NAMALWA (cell line): ENCODE measurements at regions not wholly inside any gene's neighbourhood (a gene's known extent, or its start where the extent isn't known, plus 50 kb on each side); places are given as distances from the start of the nearest gene placed in this dataset.
"Not testable (repeated sequence)": the region's sequence is repeated elsewhere in the genome, so short reads cannot be mapped to it uniquely, and the experiment has no call there.

Experiments used
- DNase-seq: peaks from one replicate; pipeline ENCODE4 v3.0.0-alpha.2; 2015; ENCODE audit warnings: low spot score

- no peak for DNase-seq
Measured at GRCh38 chr7:120023494-120024167, 249.3 kb upstream of the KCND2 start.

- no peak for DNase-seq
Measured at GRCh38 chr7:120028636-120029035, 244.3 kb upstream of the KCND2 start.

GRCh38 chr7:120030876-120031275 lies 242.1 kb upstream of the KCND2 start:
- DNase-seq: no peak

- peak; percentile 51 for DNase-seq
Measured at GRCh38 chr7:120033114-120033513, 239.9 kb upstream of the KCND2 start.

- DNase-seq: no peak
Measured at GRCh38 chr7:120039138-120039537, 233.8 kb upstream of the KCND2 start.

- DNase-seq: no peak
Measured at GRCh38 chr7:120041798-120042197, 231.2 kb upstream of the KCND2 start.

GRCh38 chr7:120043250-120043649 lies 229.7 kb upstream of the KCND2 start:
- no peak for DNase-seq

GRCh38 chr7:120052884-120053382 lies 220.0 kb upstream of the KCND2 start:
- DNase-seq: no peak

GRCh38 chr7:120053390-120053961 lies 219.5 kb upstream of the KCND2 start:
- no peak for DNase-seq

GRCh38 chr7:120054376-120055100 lies 218.4 kb upstream of the KCND2 start:
- no peak for DNase-seq

GRCh38 chr7:120055300-120055699 lies 217.7 kb upstream of the KCND2 start:
- DNase-seq: no peak

GRCh38 chr7:120056227-120056626 lies 216.7 kb upstream of the KCND2 start:
- DNase-seq: no peak

GRCh38 chr7:120059641-120060040 lies 213.3 kb upstream of the KCND2 start:
- DNase-seq: no peak

GRCh38 chr7:120060281-120060680 lies 212.7 kb upstream of the KCND2 start:
- no peak for DNase-seq

GRCh38 chr7:120060875-120061274 lies 212.1 kb upstream of the KCND2 start:
- DNase-seq: no peak

GRCh38 chr7:120064565-120064964 lies 208.4 kb upstream of the KCND2 start:
- DNase-seq: no peak

- not testable (repeated sequence) for DNase-seq
Measured at GRCh38 chr7:120066898-120067297, 206.1 kb upstream of the KCND2 start.

- no peak for DNase-seq
Measured at GRCh38 chr7:120070201-120070600, 202.8 kb upstream of the KCND2 start.

- DNase-seq: no peak
Measured at GRCh38 chr7:120077777-120078176, 195.2 kb upstream of the KCND2 start.

- no peak for DNase-seq
Measured at GRCh38 chr7:120079022-120079421, 194.0 kb upstream of the KCND2 start.

GRCh38 chr7:120079704-120080103 lies 193.3 kb upstream of the KCND2 start:
- no peak for DNase-seq

GRCh38 chr7:120086468-120086867 lies 186.5 kb upstream of the KCND2 start:
- not testable (repeated sequence) for DNase-seq

GRCh38 chr7:120089968-120090367 lies 183.0 kb upstream of the KCND2 start:
- DNase-seq: no peak
